GM20431 (cell line): ENCODE measurements at regions not wholly inside any gene's neighbourhood (a gene's known extent, or its start where the extent isn't known, plus 50 kb on each side); places are given as distances from the start of the nearest gene placed in this dataset.

ENCODE experiments used
- in situ Hi-C: fragments of 300-500 bp; cut with MseI, MboI; formaldehyde crosslinking; loops from one replicate; pipeline ENCODE4 v1.15.0; 2020; ENCODE audit warnings: low sequenced_read_pairs; ENCODE audit not compliant: unreplicated experiment

DNA sequence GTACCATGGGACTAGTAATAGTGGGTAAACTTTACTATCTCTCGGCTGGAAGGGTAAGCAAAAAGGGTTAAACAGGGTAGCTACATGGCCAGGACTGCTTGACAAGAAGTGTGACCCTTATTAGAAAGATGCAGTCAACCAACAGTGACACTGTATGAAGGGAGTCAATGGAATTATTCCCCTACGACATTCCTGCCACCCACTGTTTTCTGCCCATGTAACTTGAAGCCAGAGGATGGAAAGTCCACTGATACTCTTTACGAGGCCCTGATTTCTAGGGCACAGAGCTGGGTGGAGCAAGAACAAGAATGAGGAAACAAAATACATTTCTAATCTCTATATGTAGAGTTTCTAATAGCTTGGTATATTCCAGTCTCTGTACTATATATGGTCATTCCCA lies 1102.5 kb downstream of the CDH11 start:
- in situ Hi-C loops: no loop called here

DNA sequence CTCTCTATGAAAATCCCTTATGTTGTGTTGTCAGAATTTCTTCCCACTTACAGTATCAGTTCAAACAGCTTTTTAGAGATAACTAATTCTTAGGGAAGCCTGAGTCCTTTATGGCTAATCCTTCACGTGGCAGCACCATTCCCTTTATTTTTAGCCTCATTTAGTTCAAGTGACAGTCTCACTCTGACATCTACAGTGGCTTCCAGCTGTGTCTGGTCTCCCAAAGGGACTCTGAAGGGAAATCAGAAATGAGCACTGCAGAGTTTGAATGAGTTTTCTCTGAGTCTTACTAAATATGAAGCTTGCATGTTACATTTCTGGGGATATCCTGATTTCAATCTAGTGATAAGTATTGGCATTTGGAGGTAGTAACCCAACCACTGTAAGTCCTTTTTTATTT lies 1104.1 kb downstream of the CDH11 start:
- in situ Hi-C loops: no loop called here

DNA sequence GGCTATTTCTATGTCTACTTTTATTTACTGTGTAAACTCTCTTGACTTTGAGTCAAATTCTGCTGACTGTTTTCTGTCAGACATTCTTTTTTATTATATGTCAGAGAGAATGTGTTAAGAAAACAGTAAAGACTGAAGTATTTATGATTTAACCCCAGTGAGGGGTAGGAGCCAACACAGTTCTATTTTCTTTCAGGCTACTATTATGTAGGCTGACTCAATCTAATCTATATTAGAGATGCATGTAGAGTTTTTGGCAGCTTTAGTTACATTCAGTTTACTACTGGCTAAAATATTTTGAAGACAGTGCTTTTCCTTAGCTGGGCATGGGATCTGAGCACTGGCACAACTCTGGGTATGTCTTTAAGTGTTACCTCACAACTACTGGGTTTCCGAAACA lies 1108.0 kb downstream of the CDH11 start:
- in situ Hi-C loops: no loop called here

GRCh38 chr16:64012166-64012565 lies 1109.7 kb downstream of the CDH11 start:
- in situ Hi-C loops: no loop called here

GRCh38 chr16:64011650-64012049 lies 1110.2 kb downstream of the CDH11 start:
- in situ Hi-C loops: no loop called here

- in situ Hi-C loops: no loop called here
Observed at GRCh38 chr16:64008131-64008530, 1113.7 kb downstream of the CDH11 start.

- in situ Hi-C loops: no loop called here
Observed at GRCh38 chr16:64004116-64004515, 1117.7 kb downstream of the CDH11 start.

DNA sequence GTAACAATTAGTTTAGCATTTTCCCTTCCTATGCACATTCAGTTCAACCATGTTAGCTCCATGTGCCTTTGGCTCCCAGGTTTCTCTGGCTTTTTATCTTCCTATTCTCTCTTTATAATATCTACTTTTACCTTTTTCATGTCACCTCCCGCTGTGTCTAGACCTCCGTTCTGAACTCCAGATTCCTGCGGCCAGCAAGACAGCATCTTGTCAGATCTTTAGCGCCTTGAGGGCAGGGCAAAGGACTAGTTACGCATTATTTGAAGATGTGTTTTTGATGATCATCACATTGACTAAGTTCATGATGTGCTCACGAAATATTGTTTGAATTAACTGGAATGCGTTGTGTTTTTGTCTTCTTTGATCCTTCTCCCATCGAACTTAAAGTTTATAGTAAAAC lies 1126.8 kb downstream of the CDH11 start:
- in situ Hi-C loops: no loop called here

DNA sequence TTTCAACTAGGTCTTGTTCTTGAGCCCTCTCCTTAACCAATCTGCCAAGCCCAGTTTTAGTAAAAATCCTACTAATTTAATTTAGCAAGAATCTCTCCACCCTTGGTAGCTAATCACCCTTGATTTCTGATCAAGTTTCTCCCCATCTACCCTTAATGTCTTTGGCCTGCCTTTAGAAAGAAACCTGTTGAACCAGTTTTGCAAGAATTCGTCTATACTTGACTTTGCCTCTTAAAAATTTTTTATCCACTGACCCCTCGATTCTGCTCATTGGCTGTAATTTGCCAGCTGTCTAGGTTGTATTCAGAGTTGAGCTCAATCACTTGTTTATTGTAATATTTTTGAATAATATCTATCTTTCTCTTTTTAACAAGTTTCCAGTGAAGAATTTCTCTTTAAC lies 1138.5 kb downstream of the CDH11 start:
- in situ Hi-C loops: no loop called here

GRCh38 chr16:63982741-63983140 lies 1139.1 kb downstream of the CDH11 start:
- in situ Hi-C loops: no loop called here

GRCh38 chr16:63982110-63982509 lies 1139.8 kb downstream of the CDH11 start:
- in situ Hi-C loops: no loop called here

DNA sequence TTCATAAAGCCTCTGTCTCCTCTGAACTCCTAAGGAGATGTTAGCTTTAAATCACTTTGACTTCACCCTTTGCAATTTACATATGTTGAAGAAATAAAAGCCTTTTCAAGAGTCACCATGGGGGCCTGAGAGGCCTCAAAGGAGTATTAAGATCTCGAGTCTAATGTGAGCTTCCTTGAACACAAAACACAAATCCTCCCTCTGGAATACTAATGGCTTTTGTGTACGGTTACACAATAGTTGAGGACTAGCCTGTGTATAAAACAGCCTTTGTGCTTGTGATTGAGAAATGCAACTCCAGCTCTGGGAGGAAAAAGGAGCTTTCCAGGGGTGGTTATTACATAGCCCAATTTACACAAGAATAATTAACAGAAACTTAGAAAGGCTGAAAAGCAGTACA lies 1140.2 kb downstream of the CDH11 start:
- in situ Hi-C loops: no loop called here

DNA sequence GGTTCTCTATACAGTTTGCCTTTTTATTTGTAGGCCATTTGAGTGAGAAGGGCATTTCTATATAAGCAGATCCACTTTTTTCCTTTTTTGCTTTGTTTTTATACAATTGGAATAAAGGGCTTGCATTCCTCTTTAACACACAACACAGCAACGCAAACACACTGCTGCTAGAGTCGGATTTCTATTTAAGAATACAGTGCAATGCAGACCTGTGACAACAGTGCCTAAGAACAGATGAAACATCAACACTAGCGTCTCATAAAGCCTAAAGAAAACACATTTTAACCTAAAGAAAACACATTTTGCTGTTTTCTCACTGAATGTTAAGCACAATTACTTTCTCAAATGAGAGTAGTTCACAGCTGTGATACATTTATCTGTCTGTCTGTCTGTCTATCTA lies 1141.1 kb downstream of the CDH11 start:
- in situ Hi-C loops: no loop called here

DNA sequence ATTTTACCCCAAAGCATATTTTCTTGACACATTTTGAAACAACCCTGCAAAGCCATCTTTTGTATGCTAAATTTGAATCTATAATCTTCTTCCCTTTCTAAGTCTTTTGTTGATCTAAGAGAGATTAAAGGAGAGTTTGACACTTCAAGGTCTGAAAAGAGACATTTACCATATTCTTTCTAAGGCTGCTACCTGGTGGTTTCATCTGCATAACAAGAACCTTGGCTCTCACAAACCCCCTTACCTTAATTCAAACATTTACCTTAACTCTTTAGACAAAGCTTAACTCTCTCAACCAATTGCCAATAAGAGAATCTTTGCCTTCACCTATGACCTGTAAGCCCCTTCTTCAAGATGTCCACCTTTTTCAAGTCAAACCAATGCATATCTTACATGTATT lies 1143.6 kb downstream of the CDH11 start:
- in situ Hi-C loops: no loop called here

GRCh38 chr16:63976345-63976744 lies 1145.5 kb downstream of the CDH11 start:
- in situ Hi-C loops: no loop called here

DNA sequence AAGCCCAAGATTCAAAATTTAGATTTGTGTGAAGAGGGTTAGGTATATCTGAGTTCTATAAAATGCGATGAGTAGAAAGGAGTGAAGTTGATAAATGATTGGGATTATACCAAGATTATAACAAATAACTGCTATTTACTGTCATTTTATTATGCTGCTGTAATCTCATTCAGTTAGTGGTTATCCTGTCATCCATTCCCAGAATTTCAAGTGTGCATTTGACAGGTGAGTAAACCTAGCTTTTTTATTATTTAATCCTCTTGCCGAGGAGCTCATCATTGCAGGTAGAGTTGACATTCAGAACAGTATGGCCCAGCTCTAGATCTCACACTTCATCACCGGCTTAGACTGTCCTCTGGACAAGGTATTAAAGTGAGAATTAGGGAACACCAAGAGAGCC lies 1146.2 kb downstream of the CDH11 start:
- in situ Hi-C loops: no loop called here

DNA sequence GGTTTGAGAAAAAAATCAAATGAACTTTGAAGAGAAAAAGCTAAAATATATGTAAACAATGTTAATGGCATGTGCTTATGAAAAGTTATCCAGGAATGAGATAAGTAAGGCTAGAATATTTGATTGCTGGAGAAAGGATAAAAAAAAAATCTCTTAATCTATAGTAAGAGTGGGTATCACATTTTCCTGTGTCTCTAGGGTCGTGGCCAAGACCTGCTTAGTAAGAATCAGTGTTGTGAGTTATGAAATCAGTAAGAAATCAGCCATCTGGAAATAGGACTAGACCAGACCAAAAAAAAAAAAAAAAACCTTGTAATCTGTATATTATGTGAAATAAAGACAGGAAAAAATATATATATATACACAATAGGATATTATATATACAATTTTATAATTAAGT lies 1153.9 kb downstream of the CDH11 start:
- in situ Hi-C loops: no loop called here

DNA sequence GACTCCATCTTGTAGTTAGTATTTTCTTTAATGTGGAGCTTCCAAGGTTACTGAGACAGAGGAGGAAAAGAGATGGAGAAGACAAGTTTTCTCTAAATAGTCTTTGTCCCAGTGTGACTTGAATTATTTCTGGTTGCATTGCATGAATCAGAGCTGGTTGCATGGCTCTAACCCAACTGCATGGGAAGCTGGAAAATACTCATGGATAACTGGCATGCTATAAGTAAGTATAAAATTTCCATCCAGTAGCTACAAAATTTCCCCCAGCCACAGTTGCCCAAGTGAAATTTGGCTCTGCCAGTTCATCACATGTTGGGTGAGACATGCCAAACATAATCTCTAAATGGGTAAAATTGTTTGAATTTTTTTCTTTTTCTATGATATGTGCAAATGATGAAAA lies 1161.5 kb downstream of the CDH11 start:
- in situ Hi-C loops: no loop called here

DNA sequence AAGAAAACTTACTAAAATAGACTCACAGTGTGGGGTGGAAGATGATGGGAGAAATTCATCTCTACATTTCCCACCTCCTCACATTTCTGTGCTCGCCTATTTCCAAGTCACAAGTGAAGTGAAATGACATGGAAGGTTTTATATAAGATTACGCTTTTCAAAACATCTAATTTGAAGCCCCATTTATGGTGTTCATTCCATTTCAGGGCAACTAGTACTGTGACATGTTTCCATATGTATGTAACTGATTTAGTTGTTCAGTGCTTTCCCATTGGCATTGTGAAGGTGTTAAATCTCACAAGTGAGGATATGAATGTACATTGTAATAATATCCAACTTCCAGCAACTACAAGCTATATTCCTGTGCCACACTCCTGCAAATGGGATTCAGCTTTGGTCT lies 1174.8 kb downstream of the CDH11 start:
- in situ Hi-C loops: no loop called here

DNA sequence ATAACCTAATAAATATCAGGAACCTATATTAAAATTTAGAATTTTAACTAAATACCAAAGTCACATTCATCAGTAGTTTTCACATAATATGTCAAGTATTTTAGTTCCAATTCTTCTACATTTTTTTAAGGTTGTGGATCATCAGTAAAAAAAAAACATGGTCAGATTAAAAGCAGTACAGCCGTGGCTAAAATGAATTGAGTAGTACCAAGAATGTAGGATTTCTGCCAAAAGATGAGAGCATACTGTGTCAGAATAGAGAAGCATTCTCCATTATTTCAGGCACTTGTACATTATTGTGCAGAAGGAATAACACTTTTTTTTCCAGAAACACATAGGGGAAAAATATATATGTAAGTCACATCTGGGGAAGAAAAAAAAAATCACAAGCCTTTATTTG lies 1176.1 kb downstream of the CDH11 start:
- in situ Hi-C loops: no loop called here

- in situ Hi-C loops: no loop called here
Observed at GRCh38 chr16:63943566-63943965, 1178.3 kb downstream of the CDH11 start.

DNA sequence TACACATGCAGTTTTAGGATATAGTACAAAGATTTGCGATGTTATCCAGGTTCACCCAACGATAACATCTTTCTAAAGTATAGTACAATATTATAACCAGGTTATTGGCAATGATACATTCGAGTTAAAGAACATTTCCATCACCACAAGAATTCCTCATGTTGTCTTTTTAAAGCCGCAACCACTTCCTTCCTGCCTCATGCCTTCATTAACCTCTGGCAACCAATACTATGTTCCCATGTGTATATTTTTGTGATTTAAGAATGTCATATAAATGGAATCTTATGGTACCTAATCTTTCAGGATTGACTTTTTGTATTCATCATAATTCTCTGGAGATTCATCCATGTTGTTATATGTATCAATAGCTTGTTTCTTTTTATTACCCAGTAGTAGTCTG lies 1183.2 kb downstream of the CDH11 start:
- in situ Hi-C loops: no loop called here

DNA sequence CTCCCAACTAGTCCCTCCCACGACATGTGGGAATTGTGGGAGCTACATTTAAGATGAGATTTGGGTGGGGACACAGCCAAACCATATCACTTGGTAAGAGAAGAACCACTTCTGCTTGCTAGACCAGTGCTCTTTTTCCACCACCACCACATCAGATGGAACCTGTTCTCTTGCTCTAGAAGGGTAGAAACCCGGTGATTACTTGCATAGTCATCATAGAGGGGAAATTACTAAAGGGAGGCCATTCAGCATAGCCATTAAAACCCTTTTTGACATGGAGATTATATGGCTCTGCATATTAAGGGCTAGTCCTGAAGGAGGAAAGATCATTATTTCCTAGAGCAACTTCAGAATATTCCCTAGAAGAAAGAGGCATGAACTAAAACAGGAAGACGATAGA lies 1188.0 kb downstream of the CDH11 start:
- in situ Hi-C loops: no loop called here
